Mesenteric fat pad (tissue), 1 donor: ENCODE measurements at regions not wholly inside any gene's neighbourhood (a gene's known extent, or its start where the extent isn't known, plus 50 kb on each side); places are given as distances from the start of the nearest gene placed in this dataset.
"Not testable (repeated sequence)": the region's sequence is repeated elsewhere in the genome, so short reads cannot be mapped to it uniquely, and the experiment has no call there.

Experiments used
- DNase-seq: peaks from one replicate; pipeline ENCODE4 v3.0.0-alpha.2; 2020; ENCODE audit warnings: low spot score
- donor health status: DM: yes; HTN: yes; CAD: no.

GRCh38 chr1:73306899-73307555 lies 890.9 kb downstream of the LRRIQ3 start:
- DNase-seq: no peak

GRCh38 chr1:73273886-73274285 lies 924.1 kb downstream of the LRRIQ3 start:
- no peak for DNase-seq

- not testable (repeated sequence) for DNase-seq
Measured at GRCh38 chr1:73245196-73245595, 952.8 kb downstream of the LRRIQ3 start.

GRCh38 chr1:73218995-73219546 lies 936.7 kb upstream of the NEGR1 start:
- DNase-seq: no peak

GRCh38 chr1:73205294-73205973 lies 923.1 kb upstream of the NEGR1 start:
- DNase-seq: no peak

- DNase-seq: no peak
Measured at GRCh38 chr1:73197972-73198371, 915.6 kb upstream of the NEGR1 start.

- no peak for DNase-seq
Measured at GRCh38 chr1:73194965-73195364, 912.6 kb upstream of the NEGR1 start.

- not testable (repeated sequence) for DNase-seq
Measured at GRCh38 chr1:73183581-73183980, 901.2 kb upstream of the NEGR1 start.

GRCh38 chr1:73181190-73181540 lies 898.8 kb upstream of the NEGR1 start:
- no peak for DNase-seq

GRCh38 chr1:73180397-73181189 lies 898.3 kb upstream of the NEGR1 start:
- no peak for DNase-seq

GRCh38 chr1:73176902-73177301 lies 894.6 kb upstream of the NEGR1 start:
- DNase-seq: no peak

- DNase-seq: no peak
Measured at GRCh38 chr1:73167009-73167657, 884.8 kb upstream of the NEGR1 start.

GRCh38 chr1:73162564-73162963 lies 880.2 kb upstream of the NEGR1 start:
- DNase-seq: no peak

- no peak for DNase-seq
Measured at GRCh38 chr1:73161418-73161817, 879.1 kb upstream of the NEGR1 start.

- DNase-seq: no peak
Measured at GRCh38 chr1:73160759-73161158, 878.4 kb upstream of the NEGR1 start.

GRCh38 chr1:73144311-73144710 lies 862.0 kb upstream of the NEGR1 start:
- DNase-seq: no peak

- DNase-seq: no peak
Measured at GRCh38 chr1:73136975-73137374, 854.6 kb upstream of the NEGR1 start.

GRCh38 chr1:73106931-73107330 lies 824.6 kb upstream of the NEGR1 start:
- DNase-seq: no peak

GRCh38 chr1:73105755-73106154 lies 823.4 kb upstream of the NEGR1 start:
- DNase-seq: no peak

GRCh38 chr1:73104749-73105148 lies 822.4 kb upstream of the NEGR1 start:
- DNase-seq: no peak

GRCh38 chr1:73100216-73100615 lies 817.9 kb upstream of the NEGR1 start:
- no peak for DNase-seq

GRCh38 chr1:73097917-73098316 lies 815.6 kb upstream of the NEGR1 start:
- DNase-seq: no peak
